HG02642 (cell line): ENCODE measurements at regions not wholly inside any gene's neighbourhood (a gene's known extent, or its start where the extent isn't known, plus 50 kb on each side); places are given as distances from the start of the nearest gene placed in this dataset.
A peak's percentile ranks its signal among the peaks of the same experiment; 100 is the strongest.

Experiments
- ATAC-seq: cut with Tn5 transposase; IDR thresholded peaks from one replicate; pipeline ENCODE4 v1.9.1; 2021; ENCODE audit warnings: mild to moderate bottlenecking; ENCODE audit not compliant: unreplicated experiment, poor library complexity

GRCh38 chr7:38068461-38068860, 109.6 kb upstream of the STARD3NL start:
- no peak for ATAC-seq

DNA sequence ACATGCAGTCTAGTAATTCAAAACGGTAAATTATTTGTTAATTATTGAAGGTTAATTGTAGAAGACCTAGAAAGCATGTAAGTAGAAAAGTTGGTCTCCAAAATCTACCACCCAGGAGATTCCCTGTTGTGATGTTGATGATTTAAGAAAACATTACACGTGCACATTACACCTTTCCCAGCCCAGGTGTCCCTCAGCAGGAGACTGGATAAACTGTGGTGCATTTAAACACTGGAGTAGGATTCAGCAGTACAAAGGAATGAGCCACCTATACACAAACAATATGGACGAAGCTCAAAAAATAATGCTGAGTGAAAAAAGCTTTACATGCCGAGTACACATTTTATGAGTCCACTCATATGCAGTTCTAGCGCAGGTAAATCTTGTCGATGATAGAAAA, 109.0 kb upstream of the STARD3NL start:
- ATAC-seq = no peak

GRCh38 chr7:38070718-38071117, 107.3 kb upstream of the STARD3NL start:
- no peak for ATAC-seq

GRCh38 chr7:38086857-38087256, 91.2 kb upstream of the STARD3NL start:
- ATAC-seq = no peak

GRCh38 chr7:38102507-38102906, 75.5 kb upstream of the STARD3NL start:
- no peak for ATAC-seq

DNA sequence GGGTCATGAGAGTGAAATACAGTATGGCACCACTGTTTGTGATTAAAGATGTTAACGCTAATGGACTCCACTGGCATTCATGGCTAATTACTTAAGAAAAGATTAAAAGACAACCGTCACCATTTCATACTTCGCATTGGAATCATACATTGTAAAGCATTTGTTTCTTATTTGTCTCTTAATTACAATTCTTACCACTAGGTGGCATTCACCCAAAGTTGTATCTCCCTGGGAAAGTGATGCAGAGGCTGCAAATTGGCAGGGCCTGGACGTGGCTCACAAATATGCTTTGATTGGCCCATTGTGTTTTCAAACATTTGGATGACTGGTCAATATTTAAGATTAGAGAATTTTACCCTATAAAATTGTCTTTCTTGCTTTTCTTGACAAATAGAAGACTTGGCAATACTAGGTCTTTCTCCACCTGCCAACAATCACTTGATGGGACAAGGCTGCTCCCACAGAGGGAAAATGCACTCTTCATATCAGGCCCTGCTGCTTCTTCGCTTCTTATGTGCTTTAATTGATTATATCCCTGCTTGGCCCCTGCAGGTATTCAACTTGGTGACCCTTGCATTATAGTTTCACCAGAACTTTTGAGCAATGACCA, 72.1 kb upstream of the STARD3NL start:
- ATAC-seq = peak; percentile 57

- no peak for ATAC-seq
Measured at GRCh38 chr7:38107486-38107893, 70.6 kb upstream of the STARD3NL start.

GRCh38 chr7:38112075-38112474, 66.0 kb upstream of the STARD3NL start:
- ATAC-seq = no peak

DNA sequence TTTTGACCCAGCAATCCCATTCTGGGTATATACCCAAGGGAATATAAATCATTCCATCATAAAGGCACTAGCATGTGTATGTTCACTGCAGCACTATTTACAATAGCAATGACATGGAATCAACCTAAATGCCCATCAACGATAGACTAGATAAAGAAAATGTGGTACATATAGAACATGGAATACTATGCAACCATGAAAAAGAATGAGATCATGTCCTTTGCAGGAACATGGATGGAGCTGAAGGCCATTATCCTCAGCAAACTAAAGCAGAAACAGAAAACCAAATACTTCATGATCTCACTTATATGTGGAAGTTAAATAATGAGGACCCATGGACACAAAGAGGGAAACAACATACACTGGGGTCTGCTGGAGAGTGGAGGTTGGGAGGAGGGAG, 58.0 kb upstream of the STARD3NL start:
- ATAC-seq = no peak

DNA sequence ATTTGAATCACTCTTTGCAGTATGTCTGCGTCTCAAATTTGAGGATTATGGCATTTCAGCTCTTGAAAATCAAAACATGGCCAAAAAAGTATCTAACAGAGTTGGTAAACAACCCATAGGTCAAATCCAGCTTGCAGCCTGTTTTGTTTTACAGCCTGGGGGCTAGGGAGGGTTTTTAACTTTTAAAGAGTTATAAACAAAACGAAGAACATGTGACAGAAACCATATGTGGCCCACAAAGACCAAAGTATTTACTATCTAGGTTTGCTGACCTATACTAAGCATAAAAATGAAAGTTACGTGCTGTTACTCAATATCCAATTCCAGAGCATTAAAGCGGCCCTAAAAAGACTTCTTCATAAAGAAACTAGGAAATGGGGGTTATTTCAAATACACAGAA, 55.5 kb upstream of the STARD3NL start:
- no peak for ATAC-seq

DNA sequence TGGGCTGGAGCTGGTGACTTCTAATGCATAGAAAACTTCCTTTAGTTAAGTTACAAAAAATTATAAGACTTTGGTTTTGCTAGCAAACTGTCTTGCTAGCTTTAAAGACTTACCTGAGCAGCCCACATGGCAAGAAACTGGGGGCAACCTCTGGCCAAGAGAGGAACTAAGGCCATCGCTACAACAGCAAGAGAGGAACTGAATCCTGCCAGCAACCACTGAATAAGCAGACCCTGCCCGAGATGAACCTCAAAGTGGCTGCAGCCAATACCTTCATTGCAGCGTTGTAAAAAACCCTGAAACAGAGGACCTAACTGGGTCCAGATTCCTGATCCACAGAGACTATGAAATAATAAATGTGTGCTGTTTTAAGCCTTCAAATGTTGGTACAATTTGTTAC, 54.6 kb upstream of the STARD3NL start:
- ATAC-seq = no peak

DNA sequence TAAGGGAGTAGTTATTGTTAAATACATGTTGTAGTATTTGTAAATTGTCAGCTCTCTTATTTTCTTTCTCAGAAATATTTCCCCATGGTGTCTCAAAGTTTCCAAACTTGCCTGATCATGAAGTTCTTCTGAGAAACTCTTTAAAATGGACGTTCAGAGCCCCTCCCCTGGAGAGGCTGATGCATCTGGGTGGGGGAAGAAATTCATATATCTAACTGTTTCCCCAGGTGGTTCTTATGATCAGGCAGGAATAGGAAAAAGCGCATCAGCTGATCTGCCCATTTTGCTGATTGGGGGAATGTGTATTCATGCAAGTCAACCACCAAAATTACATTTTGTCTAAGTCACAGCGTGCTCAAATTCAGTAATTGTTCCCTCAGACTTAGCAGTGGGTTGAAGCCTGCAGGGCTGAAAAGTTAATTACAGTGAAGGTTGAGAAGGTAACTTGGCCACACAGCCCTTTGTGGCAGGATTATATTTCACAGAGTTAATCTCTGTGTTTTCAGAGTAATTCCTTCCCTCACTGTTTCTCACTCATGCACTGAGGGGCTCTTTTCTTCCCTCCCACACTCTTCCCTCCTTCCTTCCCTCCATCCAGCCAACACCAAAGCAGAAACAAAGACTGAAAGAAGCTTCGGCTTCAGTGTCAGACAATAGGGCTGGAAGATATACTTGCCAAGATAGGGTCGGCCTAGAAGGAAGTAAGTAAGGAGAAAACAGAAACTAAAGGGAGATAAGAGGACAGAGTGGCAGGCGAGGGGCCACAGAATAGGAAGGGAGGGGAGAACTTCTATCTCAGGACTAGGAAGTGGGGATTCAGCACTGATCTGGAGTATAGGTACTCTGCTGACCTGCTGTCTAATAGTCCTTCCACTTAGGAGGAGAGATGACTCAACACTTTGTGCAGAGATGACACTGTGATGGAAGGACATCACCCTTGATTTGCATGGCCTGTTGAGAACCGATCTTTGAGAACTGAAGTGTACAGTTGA, 50.5 kb upstream of the STARD3NL start:
- ATAC-seq = no peak
